DND-41 (cell line): ENCODE measurements at regions not wholly inside any gene's neighbourhood (a gene's known extent, or its start where the extent isn't known, plus 50 kb on each side); places are given as distances from the start of the nearest gene placed in this dataset.

Experiments used
- EZH2 ChIP-seq: IDR thresholded peaks from 3 replicates; pipeline ENCODE4 v1.6.1; 2012; ENCODE audit warnings: borderline replicate concordance, low read depth, mild to moderate bottlenecking, moderate library complexity, low read length, inconsistent platforms; ENCODE audit not compliant: severe bottlenecking
- TF ChIP-seq, protein P1 (sequence below): IDR thresholded peaks from 2 replicates; pipeline ENCODE4 v1.5.1; 2012; ENCODE audit warnings: borderline replicate concordance, low read length, moderate library complexity, mild to moderate bottlenecking; ENCODE audit not compliant: poor library complexity, severe bottlenecking; ENCODE audit errors: extremely low read depth

DNA sequence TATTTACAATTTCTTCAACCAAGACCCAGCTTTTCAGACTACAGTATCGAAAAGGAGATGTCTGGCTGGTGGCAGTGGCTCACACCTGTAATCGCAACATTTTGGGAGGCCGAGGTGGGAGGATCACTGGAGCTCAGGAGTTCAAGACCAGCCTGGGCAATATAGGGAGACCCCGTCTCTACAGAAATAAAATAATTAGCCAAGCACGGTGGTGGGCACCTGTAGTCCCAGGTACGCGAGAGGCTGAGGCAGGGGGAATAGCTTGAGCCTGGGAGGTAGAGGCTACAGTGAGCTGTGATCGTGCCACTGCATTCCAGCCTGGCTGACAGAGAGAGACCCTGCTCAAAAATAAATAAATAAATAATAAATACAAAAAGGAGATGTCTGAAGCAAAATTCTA, 530.5 kb downstream of the BCL11B start:
- TF ChIP-seq, protein P1, sequence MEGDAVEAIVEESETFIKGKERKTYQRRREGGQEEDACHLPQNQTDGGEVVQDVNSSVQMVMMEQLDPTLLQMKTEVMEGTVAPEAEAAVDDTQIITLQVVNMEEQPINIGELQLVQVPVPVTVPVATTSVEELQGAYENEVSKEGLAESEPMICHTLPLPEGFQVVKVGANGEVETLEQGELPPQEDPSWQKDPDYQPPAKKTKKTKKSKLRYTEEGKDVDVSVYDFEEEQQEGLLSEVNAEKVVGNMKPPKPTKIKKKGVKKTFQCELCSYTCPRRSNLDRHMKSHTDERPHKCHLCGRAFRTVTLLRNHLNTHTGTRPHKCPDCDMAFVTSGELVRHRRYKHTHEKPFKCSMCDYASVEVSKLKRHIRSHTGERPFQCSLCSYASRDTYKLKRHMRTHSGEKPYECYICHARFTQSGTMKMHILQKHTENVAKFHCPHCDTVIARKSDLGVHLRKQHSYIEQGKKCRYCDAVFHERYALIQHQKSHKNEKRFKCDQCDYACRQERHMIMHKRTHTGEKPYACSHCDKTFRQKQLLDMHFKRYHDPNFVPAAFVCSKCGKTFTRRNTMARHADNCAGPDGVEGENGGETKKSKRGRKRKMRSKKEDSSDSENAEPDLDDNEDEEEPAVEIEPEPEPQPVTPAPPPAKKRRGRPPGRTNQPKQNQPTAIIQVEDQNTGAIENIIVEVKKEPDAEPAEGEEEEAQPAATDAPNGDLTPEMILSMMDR: no peak
- TF ChIP-seq EZH2: no peak
